EL (cell line): ENCODE measurements at regions not wholly inside any gene's neighbourhood (a gene's known extent, or its start where the extent isn't known, plus 50 kb on each side); places are given as distances from the start of the nearest gene placed in this dataset.
A peak's percentile ranks its signal among the peaks of the same experiment; 100 is the strongest.
"Not testable (repeated sequence)": the region's sequence is repeated elsewhere in the genome, so short reads cannot be mapped to it uniquely, and the experiment has no call there.

Source experiments
- DNase-seq: peaks from one replicate; pipeline ENCODE4 v3.0.0-alpha.2; 2016

DNA sequence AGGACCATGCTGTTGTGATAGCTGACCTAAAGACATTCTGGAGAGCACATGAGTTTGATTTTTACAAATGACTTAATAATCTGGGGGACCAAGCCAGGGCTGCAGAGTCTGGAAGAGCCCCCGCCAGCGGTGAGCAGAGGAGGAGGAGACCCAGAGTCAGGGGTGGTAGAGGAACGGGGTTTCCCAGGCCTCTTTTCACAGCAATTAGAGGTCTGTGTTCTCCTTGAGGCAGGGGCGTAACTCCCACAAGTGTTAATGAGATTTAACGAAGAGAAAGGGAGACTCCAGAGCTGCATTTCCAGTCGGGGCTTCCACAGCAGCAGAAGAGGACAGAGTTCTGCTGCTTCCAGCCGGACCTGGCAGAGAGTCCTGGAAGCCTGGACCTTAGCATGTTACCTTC is 137.9 kb upstream of the SLC24A2 start:
- DNase-seq: no peak

DNA sequence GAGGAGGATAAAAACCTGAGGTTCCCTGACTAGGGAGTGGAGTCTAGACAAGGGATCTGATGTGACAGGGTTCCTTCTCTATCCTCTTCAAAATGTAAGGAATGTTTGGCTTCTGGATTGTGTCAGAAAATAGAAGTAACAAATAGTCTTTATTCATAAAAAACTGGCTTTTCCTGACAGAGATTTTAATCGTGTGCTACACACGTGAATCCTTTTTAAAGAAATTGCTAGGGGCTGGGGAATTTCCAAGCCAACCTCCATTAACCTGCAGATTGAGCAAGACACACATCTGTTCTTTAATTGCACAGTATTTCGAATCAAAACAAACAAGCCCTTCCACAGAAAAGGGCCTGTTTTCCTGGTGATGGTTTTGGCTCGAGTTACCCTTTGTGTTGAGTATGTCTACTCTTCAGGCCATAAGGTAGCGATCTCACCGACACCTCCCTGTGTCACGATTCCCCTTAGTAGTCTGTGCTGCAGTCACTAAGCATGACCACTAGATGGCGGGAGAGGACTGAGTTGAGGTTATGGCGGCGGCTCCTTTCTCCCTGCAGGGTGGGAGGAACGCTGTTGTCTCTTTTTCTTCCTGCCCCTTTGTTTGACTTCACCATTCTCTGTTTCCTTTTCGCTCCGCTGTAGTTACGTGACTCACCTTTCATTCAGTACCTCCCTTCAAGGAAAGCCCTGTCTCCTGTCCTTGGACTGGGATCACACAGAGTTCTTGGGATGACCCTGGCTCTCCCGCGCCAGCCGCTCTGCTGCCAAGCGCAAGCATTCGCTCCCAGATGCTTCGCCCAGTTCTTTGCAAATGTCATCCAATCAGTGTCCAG is 137.1 kb upstream of the SLC24A2 start:
- peak; percentile 75 for DNase-seq

DNA sequence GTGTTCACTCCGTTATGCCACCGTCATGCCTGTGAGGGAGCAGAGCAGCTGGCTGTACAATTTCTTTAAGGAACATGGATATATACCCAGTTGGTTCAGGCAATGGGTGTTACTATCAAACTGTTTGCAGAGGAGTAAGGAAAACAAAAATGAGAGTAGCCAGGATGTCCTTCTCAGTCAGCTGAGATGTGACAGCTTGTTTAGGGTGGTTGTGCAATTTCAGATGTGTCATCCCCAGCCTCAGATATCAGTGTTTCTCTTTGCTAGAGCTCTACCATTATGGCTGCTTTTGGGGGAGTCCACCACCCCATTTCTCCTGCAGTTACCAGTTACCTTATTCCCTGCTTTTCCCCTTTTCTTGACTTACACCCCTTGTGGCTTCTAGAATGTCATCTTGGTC is 135.2 kb upstream of the SLC24A2 start:
- no peak for DNase-seq

DNA sequence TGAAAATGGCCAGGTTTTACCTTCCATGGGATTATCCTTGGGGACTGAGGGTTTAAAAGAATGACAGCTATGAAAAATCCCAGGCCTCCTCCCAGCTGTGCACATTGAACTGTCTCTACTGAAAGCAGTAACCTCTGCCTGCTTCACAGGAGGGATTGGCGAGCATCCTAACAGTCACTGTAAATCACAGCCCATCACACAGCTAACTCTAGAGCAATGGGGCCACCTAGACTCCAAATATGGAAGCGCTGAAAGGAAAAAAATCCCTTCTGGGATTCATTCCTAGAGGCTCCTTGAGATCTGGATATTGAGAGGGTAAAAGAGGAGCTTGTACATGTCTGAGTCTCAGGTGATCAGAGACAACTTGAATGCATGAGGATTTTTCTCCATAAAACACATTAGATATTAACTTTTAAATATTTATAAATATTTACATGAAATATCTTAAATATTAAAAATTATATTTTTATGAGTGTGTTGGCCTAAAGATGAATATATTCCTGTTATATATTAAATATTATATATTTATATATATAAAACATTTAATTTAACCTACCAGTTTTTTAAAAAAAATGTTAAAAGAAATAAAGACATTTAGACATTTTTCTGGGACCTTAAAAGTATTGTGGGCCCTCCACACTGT is 133.8 kb upstream of the SLC24A2 start:
- DNase-seq: peak; percentile 36

DNA sequence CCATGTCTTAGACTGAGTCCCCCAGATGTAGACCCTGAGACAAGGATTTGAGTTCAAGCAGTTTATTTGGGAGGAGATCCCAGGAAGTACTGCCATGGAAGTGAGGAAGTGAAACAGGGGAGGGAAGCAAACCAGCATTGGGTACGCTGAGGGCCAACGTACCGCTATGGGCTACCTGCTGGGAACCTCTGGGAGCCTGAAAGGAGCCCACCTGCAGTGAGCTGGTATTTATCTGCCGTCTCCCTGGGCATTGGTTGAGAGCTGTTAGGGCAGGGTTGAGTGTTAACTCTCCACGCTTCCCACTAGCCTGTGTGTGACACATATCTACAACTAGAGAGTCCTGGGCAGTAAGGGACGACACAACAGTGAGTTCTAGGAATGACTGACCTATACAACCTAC is 131.6 kb upstream of the SLC24A2 start:
- DNase-seq: no peak

DNA sequence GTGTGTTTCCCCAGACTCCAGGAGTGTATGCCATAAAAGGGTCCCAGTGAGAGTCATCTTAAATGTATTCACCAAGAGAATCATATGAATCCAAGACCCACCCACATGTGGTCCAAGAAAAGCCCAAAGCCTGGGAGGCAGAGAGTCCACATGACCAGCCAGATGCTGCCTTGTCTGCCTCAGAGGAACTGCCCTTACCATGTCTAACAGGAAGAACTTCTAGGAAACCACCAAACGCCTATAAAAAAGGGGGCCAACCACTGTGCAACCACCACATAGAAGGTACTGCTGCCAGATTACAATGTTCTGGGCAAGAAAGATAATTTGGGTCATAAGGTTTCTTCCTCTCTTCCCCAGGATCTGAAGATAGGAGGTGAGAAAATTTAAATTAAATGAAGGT is 129.8 kb upstream of the SLC24A2 start:
- DNase-seq: no peak

DNA sequence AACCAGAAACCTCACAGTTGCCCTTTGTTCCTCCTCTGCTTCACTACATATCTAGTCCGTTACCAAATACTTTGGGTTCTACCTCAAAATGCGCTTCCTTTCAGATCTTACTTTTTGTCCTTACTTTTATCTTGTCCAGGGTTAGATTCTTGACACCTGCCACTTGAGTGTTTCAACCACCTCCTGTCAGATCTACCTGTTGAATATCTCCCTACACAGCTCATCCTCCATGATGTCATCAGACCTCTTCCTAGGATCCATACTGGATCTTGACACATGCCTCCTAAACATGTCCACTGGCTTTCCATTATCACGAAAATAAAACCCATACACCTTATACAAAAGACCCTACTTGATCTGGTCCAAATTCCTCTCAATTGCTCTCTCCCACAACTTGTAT is 125.2 kb upstream of the SLC24A2 start:
- no peak for DNase-seq

DNA sequence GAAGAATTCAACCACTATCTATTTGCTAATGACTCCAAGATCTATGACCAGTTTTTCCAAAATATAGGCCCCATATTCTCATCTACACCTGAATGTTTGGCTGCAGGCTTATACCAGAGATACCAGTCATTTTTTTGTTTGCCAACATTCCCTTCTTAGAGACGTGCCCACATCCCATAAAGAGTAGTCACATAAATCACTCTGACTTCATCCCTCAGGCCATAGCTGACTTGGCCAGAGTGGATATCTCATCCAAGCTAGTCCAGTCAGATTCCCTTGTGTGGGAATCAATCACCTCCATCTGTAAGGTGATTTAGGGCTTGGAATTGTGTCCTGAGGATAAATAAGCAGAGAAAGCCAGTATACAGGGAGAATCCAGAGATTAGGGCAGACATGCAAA is 124.3 kb upstream of the SLC24A2 start:
- no peak for DNase-seq

DNA sequence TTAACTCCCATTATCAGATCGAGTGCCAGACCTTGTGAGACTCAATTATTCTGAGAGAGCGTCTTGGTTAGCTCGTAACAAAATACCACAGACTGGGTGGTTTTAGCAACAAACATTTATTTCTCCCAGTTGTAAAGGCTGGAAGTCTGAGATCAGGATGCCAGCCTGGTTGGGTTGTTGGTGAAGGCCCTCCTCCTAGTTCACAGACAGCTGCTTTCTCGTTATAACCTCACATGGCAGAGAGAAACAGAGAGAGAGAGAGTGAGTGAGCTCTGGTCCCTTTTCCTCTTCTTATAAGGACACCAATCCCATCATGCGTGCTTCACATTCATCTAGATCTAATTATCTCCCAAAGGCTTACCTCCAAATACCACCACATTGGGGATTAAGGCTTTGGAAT is 114.2 kb upstream of the SLC24A2 start:
- DNase-seq: no peak

DNA sequence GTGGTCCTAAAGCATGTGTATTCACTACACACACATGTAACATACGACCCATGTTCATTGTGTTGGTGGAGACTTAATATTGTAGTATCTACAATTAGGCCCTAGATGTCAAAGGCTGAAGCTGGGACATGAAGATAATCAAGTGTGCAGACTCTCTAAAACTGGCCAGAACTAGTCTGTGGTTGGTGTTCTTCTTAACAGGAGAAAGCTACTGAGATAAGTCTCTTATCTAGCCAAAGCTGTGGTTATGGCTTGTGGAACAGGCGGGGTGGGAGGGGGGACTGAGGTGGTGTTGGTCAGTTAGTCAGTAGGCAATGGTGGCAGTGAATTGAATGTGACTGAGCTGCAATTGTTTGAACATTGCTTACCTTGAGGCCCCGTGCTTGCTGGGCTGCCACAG is 112.7 kb upstream of the SLC24A2 start:
- DNase-seq: no peak

DNA sequence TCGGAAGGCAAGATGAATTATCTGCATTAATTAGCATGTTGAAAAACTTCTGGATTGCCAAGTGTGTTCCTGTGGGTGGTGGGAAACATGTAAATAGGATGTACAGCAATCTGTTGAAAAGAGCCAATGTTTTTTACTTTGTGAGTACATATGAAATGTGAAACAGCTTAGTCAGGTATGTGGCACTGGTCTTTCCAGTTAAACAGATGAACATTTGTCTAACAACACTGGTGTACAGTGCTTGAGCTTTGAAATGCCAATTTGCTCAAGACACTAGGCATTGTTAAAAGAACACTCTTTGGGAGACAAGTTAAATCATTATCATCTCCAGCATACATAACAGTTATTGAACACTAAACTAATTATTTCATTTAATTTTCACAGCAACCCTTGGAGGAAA is 107.3 kb upstream of the SLC24A2 start:
- DNase-seq: no peak

DNA sequence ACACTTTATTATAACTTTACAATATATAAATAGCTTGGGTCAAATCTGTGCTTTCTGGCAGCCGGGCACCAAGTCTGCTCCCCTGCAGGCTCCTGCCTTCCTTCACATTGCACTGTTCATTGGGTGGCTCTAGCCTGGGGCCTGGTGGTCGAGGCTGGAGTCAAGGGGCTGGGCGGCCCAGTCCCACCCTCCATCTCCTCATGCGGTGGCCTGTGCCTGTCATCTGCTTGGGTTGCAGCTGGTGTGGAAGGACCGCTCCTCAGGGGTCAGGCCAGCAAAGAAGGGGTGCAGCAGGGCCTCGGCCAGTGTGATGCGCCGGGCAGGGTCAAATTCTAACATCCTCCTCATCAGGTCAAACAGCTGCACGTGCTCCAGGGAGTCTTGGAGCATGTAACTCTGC is 106.7 kb upstream of the SLC24A2 start:
- DNase-seq: not testable (repeated sequence)

DNA sequence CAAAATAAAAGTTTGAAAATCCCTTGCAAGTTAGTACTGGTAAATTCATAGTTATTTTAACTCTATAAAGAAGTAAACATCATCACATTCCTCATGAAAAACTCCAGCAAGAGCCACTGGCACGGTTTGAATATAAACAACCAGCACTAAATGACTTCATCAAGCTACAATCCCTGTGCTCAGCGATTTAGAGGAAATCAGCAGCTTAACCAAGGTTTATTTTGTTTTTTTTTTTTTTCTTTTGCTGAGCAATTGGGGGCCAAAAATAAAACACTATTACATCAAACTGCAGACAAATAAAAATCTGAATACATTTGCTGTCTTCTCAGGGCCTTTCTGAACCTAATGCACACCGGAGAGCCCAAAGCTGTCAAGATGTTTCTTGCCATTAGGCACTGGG is 106.2 kb upstream of the SLC24A2 start:
- DNase-seq: peak; percentile 6

DNA sequence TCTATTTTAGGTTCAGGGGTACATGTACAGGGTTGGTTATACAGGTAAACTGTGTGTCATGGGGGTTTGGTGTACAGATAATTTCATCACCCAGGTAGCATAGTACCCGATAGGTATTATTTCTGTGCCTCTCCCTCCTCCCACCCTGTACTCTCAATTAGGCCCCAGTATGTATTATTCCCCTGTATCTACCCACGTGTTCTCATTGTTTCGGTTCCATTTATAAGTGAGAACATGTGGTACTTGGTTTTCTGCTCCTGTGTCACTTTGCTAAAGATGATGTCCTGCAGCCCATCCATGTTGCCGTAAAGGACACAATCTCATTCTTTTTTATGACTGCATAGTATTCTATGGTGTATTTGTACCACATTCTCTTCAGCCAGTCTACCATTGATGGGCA is 96.8 kb upstream of the SLC24A2 start:
- no peak for DNase-seq

DNA sequence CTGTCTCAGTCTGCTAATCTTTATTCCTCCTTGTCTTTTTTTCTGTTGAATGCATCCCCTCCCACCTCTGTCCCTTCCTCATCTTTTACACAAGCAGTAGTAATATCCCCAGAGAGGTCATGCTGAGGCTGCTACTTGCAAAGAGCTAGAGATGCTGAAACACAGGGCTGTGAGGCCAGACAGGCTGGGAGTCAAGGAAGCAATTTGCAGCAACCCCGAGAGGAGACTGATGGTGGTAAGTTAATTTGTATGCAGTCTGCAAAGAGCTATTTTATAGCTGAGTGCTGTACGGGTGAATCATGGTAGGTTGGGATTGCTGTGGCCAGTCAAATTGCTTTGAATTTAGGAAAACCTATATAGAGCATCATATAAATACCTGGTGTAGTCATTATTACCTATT is 90.2 kb upstream of the SLC24A2 start:
- DNase-seq: no peak

DNA sequence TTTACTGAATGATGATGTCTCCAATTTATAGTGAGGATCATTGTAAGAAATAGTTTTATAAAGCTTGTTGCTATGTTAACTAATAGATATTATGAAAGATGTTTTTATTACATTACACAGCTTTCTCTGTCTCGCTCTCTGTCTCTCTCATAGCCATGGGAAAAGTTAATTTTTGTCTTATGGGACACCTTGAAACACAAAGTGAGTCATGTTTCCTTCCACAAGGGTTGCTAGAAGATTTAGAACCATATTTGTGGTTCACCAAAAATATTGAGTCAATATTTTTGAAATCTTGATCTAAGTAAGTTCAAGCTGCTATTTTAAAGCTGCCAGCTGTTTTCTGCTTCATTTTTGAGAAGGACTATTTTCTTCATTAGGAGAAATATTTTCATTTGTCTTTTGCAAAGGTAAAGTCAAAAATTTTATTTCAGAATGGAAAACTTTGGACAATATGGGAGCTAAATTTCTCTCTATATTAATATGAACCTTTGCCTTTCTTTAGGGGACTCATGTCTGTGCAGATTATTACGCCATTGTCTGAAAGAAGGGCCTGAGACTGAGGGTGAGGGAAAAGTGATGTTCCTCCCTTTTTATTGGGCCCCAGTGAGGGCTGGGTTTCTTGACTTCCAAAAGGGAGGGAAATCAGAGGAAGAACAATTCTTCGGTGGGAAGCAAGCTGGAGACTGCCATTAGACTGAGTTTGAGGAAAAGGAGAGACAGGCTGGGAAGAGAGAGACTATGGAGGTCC is 87.9 kb upstream of the SLC24A2 start:
- DNase-seq: no peak

DNA sequence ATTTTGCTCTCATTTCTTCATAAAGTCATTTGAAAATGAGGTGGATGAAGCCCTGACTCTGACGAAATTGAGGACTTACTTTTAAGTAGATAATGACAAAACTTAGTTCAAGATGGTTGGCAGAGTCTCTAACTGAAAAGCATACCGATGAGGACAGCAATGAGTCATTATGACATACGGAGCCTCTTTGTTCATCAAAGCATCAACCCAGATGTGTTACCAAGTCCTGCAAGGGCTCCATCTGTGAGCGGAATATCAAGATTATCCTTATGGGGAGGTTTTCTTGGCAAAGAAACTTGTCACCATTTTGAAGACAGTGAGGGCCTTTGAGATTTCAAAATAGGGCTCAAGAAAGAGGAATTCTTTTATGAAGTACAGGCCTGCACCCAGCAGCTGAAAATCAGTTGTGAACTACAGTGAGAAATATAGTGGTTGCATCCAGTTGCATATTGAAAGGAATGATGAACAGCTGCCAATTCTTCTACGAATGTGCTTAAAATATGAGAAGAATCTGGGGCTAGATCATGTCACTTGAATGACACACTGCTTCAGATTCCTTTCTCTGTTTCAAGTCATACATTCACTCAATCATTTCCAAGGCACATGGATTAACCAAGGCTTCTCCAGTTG is 86.6 kb upstream of the SLC24A2 start:
- DNase-seq: peak; percentile 17

DNA sequence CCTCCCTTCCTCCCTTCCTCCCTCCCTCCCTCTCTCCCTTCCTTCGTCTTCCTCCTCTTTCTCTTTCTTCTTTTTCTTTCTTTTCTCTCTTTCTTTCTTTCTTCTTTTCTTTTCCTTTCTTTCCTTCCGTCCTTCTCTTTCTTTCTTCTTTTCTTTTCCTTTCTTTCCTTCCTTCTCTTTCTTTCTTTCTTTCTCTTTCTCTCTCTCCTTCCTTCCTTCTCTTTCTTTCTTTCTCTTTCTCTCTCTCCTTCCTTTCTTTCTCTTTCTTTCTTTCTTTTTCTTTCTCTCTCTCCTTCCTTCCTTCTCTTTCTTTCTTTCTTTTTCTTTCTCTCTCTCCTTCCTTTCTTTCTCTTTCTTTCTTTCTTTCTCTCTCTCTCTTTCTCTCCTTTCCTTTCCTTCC is 84.4 kb upstream of the SLC24A2 start:
- not testable (repeated sequence) for DNase-seq

DNA sequence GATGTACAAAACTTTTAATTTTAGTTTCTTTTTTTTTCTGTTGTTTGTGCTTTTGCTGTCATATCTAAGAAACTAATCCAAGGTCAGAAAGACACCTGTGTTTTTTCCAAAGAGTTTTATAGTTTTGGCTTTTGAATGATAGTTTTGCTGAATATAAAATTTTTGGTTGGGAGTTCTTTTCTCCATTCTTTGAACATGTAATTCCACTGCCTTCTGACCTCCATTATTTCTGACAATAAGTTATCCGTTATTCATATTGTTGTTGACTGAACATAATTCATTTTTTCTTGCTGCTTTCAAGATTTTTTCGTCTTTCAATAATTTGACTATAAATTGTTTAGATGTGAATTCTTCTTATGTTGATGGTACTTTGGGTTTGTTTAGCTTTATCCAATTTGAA is 82.2 kb upstream of the SLC24A2 start:
- DNase-seq: no peak

DNA sequence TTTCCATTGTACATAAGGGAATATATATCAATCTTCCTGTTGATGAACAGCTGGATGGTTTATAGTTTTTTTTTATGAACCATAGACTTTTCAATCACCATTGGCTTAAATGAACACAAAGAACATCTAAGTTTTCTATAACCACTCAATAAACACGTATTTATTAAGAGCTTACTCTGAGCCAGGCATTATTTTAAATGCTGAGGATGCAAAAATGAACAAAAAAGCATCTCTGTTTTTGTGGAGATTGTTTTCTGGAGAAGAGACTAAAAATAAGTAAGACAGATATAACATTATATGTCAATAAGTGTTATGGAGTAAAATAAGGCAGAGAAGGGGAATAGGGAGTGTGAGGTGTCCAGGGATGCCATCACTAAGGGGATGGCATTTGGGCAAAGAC is 52.1 kb upstream of the SLC24A2 start:
- DNase-seq: no peak
